ENCODE measurements at regions not wholly inside any gene's neighbourhood (a gene's known extent, or its start where the extent isn't known, plus 50 kb on each side); places are given as distances from the start of the nearest gene placed in this dataset.
A peak's percentile ranks its signal among the peaks of the same experiment; 100 is the strongest.

- no peak overlapping the region for H3K4me2 ChIP-seq (ENCODE audit: low read length)
- H3K4me1 ChIP-seq (ENCODE audit: insufficient read depth, low read length) = peaks cover 5% of the 10 kb centered on the region
- H3K4me3 ChIP-seq (ENCODE audit: insufficient read depth, low read depth, low read length) = no peak overlapping the region
- no peak overlapping the region for H2AFZ ChIP-seq (ENCODE audit: low read depth, low read length)
- DNase-seq (ENCODE audit: low read depth) = peak; percentile 62
- H3K9me3 ChIP-seq (ENCODE audit: insufficient read depth, low read depth, low read length) = no peaks in the 10 kb centered on the region
- H3K36me3 ChIP-seq (ENCODE audit: insufficient read depth, low read length) = no peaks in the 10 kb centered on the region
- no peaks in the 10 kb centered on the region for H3K27me3 ChIP-seq (ENCODE audit: insufficient read depth, low read length)
- no peaks in the 10 kb centered on the region for H3K36me3 Mint-ChIP-seq (ENCODE audit: low read depth, unreplicated experiment)
- H3K9me3 Mint-ChIP-seq (ENCODE audit: unreplicated experiment) = no peaks in the 10 kb centered on the region
- H3K27me3 Mint-ChIP-seq (ENCODE audit: low read depth, unreplicated experiment) = no peaks in the 10 kb centered on the region
- H3K4me3 Mint-ChIP-seq (ENCODE audit: unreplicated experiment) = no peak overlapping the region
- no peak for TF ChIP-seq CTCF (IDR thresholded peaks at IDR 0.05; ENCODE audit: insufficient read depth, low read depth, low read length)
- no peak for TF ChIP-seq EZH2 (IDR thresholded peaks at IDR 0.05; ENCODE audit: insufficient read depth, low read length)
- no peak overlapping the region for H3K9ac ChIP-seq (ENCODE audit: low read length)
- H3K79me2 ChIP-seq (ENCODE audit: insufficient read depth, low read length) = no peaks in the 10 kb centered on the region
- no peaks in the 10 kb centered on the region for H4K20me1 ChIP-seq (ENCODE audit: insufficient read depth, low read length)
- peak overlapping the region; percentile 15 for H3K27ac Mint-ChIP-seq (ENCODE audit: unreplicated experiment)
- H3K4me1 Mint-ChIP-seq (ENCODE audit: low read depth, unreplicated experiment) = peaks cover 11% of the 10 kb centered on the region
- peak; percentile 9 for FAIRE-seq
- H3K27ac ChIP-seq (ENCODE audit: low read depth, low read length) = no peak overlapping the region
These were observed 141.2 kb upstream of the HDAC9 start for GRCh38 chr7:18354108-18355085.

GRCh38 chr7:18356191-18356645 lies 139.3 kb upstream of the HDAC9 start:
- FAIRE-seq = no peak
- peak; percentile 15 for DNase-seq (ENCODE audit: low read depth)
- H3K27ac Mint-ChIP-seq (ENCODE audit: unreplicated experiment) = peak overlapping the region; percentile 54
- peak overlapping the region; percentile 56 for H3K4me2 ChIP-seq (ENCODE audit: low read length)
- no peak overlapping the region for H3K27ac ChIP-seq (ENCODE audit: low read depth, low read length)
- H3K9me3 Mint-ChIP-seq (ENCODE audit: unreplicated experiment) = no peaks in the 10 kb centered on the region
- H4K20me1 ChIP-seq (ENCODE audit: insufficient read depth, low read length) = no peaks in the 10 kb centered on the region
- no peaks in the 10 kb centered on the region for H3K27me3 Mint-ChIP-seq (ENCODE audit: low read depth, unreplicated experiment)
- H3K4me1 ChIP-seq (ENCODE audit: insufficient read depth, low read length) = peaks cover 5% of the 10 kb centered on the region
- H3K4me3 ChIP-seq (ENCODE audit: insufficient read depth, low read depth, low read length) = no peak overlapping the region
- H3K79me2 ChIP-seq (ENCODE audit: insufficient read depth, low read length) = no peaks in the 10 kb centered on the region
- no peaks in the 10 kb centered on the region for H3K36me3 Mint-ChIP-seq (ENCODE audit: low read depth, unreplicated experiment)
- no peaks in the 10 kb centered on the region for H3K36me3 ChIP-seq (ENCODE audit: insufficient read depth, low read length)
- H3K9me3 ChIP-seq (ENCODE audit: insufficient read depth, low read depth, low read length) = no peaks in the 10 kb centered on the region
- H3K4me3 Mint-ChIP-seq (ENCODE audit: unreplicated experiment) = no peak overlapping the region
- H3K27me3 ChIP-seq (ENCODE audit: insufficient read depth, low read length) = no peaks in the 10 kb centered on the region
- peaks cover 11% of the 10 kb centered on the region for H3K4me1 Mint-ChIP-seq (ENCODE audit: low read depth, unreplicated experiment)
- TF ChIP-seq EZH2 (IDR thresholded peaks at IDR 0.05; ENCODE audit: insufficient read depth, low read length) (no peak), CTCF (IDR thresholded peaks at IDR 0.05; ENCODE audit: insufficient read depth, low read depth, low read length) (peak; percentile 80)
- no peak overlapping the region for H3K9ac ChIP-seq (ENCODE audit: low read length)
- H2AFZ ChIP-seq (ENCODE audit: low read depth, low read length) = peak overlapping the region; percentile 66

GRCh38 chr7:18357691-18358090 lies 137.9 kb upstream of the HDAC9 start:
- TF ChIP-seq EZH2 (IDR thresholded peaks at IDR 0.05; ENCODE audit: insufficient read depth, low read length) (no peak), CTCF (IDR thresholded peaks at IDR 0.05; ENCODE audit: insufficient read depth, low read depth, low read length) (peak; percentile 31)

More at GRCh38 chr7:18357691-18358090, 137.9 kb upstream of the HDAC9 start:
- FAIRE-seq (no peak), DNase-seq (ENCODE audit: low read depth) (peak; percentile 0)
- Mint-ChIP-seq H3K4me1 (ENCODE audit: low read depth, unreplicated experiment) (peaks cover 13% of the 10 kb centered on the region), H3K36me3 (ENCODE audit: low read depth, unreplicated experiment) (no peaks in the 10 kb centered on the region), H3K9me3 (ENCODE audit: unreplicated experiment) (no peaks in the 10 kb centered on the region), H3K27me3 (ENCODE audit: low read depth, unreplicated experiment) (no peaks in the 10 kb centered on the region), H3K27ac (ENCODE audit: unreplicated experiment) (no peak overlapping the region), H3K4me3 (ENCODE audit: unreplicated experiment) (no peak overlapping the region)
- Histone ChIP-seq H3K4me1 (ENCODE audit: insufficient read depth, low read length) (peaks cover 3% of the 10 kb centered on the region), H3K9ac (ENCODE audit: low read length) (no peak overlapping the region), H3K36me3 (ENCODE audit: insufficient read depth, low read length) (no peaks in the 10 kb centered on the region), H3K27ac (ENCODE audit: low read depth, low read length) (no peak overlapping the region), H3K27me3 (ENCODE audit: insufficient read depth, low read length) (no peaks in the 10 kb centered on the region), H3K4me2 (ENCODE audit: low read length) (no peak overlapping the region), H3K79me2 (ENCODE audit: insufficient read depth, low read length) (no peaks in the 10 kb centered on the region), H3K4me3 (ENCODE audit: insufficient read depth, low read depth, low read length) (no peak overlapping the region), H2AFZ (ENCODE audit: low read depth, low read length) (no peak overlapping the region), H4K20me1 (ENCODE audit: insufficient read depth, low read length) (no peaks in the 10 kb centered on the region), H3K9me3 (ENCODE audit: insufficient read depth, low read depth, low read length) (no peaks in the 10 kb centered on the region)

Measured in astrocyte (in vitro differentiated cells and primary cell).